UCSD-AML1 (cell line): ENCODE measurements at regions not wholly inside any gene's neighbourhood (a gene's known extent, or its start where the extent isn't known, plus 50 kb on each side); places are given as distances from the start of the nearest gene placed in this dataset.

Source experiments
- DNase-seq: peaks from one replicate; lab custom pipeline; 2025; ENCODE audit not compliant: unreplicated experiment; lab: John Stamatoyannopoulos, UW

GRCh38 chr14:89613260-89614008, 196.4 kb upstream of the FOXN3 start:
- no peak for DNase-seq

- no peak for DNase-seq
Observed at GRCh38 chr14:89609500-89610100, 192.6 kb upstream of the FOXN3 start.

- no peak for DNase-seq
Observed at GRCh38 chr14:89607453-89607852, 190.4 kb upstream of the FOXN3 start.

GRCh38 chr14:89603938-89604480, 187.0 kb upstream of the FOXN3 start:
- no peak for DNase-seq

DNA sequence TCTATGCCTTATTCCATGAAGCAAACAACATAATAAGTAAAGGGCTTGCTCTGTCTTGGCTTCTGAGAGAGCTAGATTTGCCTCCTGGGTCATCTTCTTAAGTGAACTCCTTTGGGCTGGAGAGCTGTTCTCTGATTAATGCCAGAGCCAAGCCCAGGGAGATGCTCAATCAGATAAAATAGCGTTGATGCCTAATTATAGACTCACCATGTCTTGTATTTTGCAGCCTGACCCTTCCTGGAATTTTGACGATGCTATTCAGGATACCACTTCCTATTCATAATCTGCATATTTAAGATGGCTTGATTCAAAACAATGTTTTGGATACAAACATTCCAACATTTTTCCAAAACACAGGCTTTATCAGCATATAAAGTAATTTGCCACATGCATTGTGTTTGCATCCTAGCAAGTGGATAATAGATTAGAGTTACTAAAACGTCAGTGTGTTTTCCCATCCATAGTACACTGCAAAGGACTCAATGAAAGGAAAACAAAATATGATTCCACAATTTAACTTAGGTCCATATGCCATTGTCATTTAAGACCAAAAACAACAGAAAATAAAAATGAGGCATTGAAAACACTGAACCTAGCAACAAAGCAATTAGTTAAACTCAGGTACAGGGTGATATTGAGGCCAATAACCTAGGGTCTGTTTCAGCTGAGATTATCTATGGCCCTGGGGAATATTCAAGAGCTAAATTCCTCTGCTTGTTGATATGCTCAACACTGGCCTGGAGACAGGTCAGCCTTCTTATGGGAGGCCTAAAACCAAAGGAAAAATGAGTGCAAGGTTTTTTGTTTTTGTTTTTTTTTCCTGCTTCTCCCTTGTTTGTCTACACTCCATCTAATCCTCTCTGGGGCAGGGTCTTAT, 184.2 kb upstream of the FOXN3 start:
- DNase-seq = no peak

DNA sequence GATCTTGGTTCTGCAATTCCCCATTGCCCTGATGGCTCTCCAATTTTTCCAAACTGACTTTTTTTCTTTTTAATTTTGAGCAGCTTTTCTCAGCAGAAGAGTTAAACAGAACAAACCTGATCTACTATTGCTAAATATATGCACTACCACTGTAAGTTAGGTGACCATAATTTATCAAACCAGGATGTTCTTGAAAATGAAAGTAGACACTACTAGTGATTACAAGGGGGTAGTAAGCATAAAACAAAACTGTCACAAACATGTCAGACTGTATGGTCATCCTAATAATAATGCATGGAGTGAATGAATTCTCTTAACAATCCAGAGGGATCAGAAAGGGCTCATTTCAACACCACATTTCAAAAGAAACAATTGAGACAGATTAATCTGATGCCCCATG, 183.0 kb upstream of the FOXN3 start:
- no peak for DNase-seq

DNA sequence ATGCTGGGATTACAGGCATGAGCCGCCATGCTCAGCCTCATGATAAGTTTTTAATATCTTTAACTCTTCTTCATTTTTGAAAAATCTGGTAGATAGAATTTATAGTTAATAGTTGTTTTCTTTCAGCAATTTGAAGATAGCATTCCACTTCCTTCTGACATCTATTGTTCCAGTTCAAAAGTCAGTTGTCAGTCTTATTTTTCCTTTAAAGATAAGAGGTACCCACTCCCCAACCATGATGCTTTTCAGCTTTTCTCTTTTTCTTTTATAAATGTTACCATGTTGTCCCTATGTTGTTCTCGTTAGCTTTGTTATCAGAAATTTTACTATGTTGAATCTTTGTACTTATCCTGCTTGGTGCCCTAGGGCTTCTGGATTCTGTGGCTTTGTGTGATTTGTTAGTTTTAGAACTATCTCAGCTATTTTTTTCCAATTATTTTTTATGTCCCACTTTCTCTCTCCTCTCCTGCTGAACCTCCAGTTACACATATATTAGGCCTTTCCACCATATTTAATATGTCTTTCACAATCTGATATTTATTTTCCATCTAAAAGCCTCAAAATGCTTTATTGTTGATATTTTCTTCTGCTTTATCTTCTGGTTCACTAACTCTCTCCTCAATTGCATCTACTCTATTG, 181.6 kb upstream of the FOXN3 start:
- no peak for DNase-seq

GRCh38 chr14:89592961-89593360, 175.9 kb upstream of the FOXN3 start:
- DNase-seq = no peak

DNA sequence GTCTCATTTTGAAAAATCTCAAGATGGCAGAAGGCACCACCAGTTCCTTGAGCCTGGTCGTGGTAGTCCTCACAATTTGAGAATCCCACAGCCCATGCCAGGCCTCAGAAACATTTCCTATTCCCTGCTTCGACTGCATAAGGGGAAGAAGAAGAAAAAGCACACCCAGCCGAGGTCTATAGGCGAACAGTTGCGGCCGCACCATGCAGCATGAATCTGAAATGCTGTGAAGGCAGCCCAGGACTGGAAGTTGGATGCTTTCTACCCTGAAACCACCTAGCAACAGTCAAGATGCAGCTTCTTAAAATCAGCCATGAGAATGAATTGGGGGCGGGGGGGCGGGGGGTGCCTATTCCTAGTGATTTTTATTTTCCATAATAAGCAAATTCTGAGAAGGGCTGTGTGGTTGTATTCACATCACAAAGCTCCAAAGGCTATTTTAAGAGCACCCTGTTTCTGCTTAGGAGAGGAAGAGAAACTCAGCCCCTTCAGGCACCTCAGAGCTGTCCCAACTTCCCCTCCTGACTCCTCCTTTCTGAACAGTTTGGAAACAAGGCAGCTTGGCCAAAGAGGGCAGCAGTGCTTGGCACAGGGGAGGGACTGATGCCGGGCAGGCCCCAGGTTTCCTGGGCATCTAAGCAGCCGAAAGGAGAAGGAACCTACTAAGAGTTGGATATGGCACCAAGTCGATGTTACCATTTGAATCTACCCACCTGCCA, 172.5 kb upstream of the FOXN3 start:
- DNase-seq = peak; percentile 41

DNA sequence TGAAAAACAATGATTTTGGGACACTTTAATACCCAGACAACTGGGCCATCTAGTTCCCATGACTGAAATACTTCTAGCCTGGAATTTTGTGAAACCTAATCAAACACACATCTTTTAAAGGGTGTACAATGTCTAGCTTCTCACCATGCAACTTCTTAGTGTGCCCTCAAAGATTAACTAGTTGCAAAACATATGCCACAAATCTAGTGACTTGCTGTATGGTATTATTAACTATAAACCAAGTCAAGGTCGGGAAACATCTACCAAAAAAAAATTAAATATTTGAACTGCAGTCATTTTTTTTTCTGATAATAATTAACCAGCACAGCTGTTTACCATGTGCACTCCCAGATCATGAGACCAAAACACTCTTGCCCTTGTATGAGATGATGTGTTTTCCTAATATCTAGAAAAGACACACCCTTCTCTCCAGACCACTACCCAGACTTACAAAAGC, 171.8 kb upstream of the FOXN3 start:
- no peak for DNase-seq

DNA sequence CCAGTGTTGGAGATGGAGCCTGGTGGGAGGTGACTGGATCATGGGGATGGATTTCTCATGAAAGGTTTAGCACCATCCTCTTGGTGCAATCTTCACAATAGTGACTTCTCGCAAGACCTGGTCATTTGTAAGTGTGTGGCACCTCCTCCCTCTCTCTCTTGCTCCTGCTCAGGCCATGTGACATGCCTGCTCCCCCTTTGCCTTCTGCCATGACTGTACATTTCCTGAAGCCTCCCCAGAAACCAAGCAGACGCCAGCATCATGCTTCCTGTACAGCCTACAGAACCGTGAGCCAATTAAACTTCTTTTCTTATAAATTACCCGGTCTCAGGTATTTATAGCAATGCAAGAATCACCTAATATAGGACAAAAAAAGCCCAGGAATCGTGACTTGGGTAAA, 171.0 kb upstream of the FOXN3 start:
- DNase-seq = no peak

- DNase-seq = no peak
Observed at GRCh38 chr14:89587136-89587420, 170.0 kb upstream of the FOXN3 start.

- no peak for DNase-seq
Observed at GRCh38 chr14:89586258-89587135, 169.5 kb upstream of the FOXN3 start.

- DNase-seq = no peak
Observed at GRCh38 chr14:89578156-89578555, 161.1 kb upstream of the FOXN3 start.

DNA sequence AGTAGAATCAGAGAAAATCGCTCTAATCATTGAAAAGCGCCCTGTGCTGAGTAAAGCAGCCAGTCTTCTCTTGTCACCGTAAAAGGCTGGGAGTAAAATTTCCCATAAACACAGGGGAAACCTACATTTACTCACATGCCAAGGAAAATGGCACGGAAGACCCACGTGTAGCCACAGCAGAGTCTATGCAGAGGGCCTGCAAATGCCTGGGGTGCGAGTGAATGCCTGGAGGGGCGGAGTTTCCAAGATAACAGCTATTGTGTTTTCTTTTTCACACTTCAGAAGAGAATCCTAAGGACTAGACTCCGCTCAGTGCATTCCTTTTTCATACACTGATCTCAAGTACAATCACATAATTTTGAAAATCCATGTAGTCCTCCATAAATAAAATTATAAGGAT, 159.9 kb upstream of the FOXN3 start:
- no peak for DNase-seq

GRCh38 chr14:89576145-89576927, 159.3 kb upstream of the FOXN3 start:
- DNase-seq = no peak

GRCh38 chr14:89575386-89576061, 158.5 kb upstream of the FOXN3 start:
- DNase-seq = no peak

DNA sequence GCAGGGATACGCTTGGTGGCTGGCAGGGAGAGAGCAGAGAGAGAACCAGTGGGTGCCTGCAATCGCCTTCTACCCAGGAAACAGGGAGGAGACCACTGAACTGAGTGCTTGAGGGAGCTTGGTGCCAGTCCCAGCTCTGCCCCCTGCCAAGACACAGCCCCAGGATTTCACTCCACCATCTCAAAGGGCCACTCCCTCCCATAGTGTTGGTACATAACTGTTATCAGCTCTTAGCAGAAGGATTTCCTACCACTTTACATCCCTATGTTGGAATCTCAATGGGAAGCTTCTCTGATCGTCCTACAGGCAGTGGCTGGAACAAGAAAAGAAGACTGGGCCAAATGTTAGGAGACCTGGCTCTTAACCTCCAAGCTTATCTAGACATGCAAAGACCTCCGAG, 157.4 kb upstream of the FOXN3 start:
- no peak for DNase-seq

DNA sequence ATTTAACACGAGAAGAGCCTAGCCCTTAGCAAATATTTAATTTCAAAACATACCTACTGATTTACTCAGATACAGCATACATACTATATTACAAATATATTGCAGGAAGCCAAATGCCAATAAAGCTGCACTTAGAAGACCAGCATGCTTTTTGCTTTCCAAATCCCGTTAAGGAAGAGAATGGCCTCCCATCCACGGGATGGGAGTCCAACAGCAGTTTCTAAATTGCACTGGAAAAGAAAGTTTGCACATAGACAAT, 156.3 kb upstream of the FOXN3 start:
- DNase-seq = no peak
